A673 (cell line): ENCODE measurements at regions not wholly inside any gene's neighbourhood (a gene's known extent, or its start where the extent isn't known, plus 50 kb on each side); places are given as distances from the start of the nearest gene placed in this dataset.

Experiments used
- BruUV-seq: library from RNA; stranded (reverse); fragments of 400-500 nt; replicated peaks from 2 replicates; lab custom pipeline; 2021; lab: Mats Ljungman, UMichigan
- CTCF ChIA-PET: fragments of 300-600 bp; sonication (Branson Sonifier 250); formaldehyde crosslinking; loops from one replicate; lab custom pipeline; 2022; ENCODE audit warnings: antibody characterized with exemption; lab: Charles Lee
- POLR2A ChIA-PET: fragments of 300-600 bp; sonication (Branson Sonifier 250); formaldehyde crosslinking; loops from one replicate; lab custom pipeline; 2022; ENCODE audit warnings: antibody characterized with exemption; ENCODE audit not compliant: low non-redundant PET; lab: Charles Lee
- DNase-seq: peaks from one replicate; pipeline ENCODE4 v3.0.0-alpha.2; 2015; ENCODE audit warnings: low spot score
- H3K27ac ChIP-seq: fragments of 200-600 bp; sonication (generic); 2 replicates; pipeline ENCODE4 v1.5.1; 2016; ENCODE audit warnings: mixed run types, low read depth, mild to moderate bottlenecking, mixed read lengths, antibody characterized with exemption, low read length; ENCODE audit not compliant: poor library complexity, severe bottlenecking
- H3K27me3 ChIP-seq: fragments of 200-600 bp; sonication (generic); replicated peaks from 2 replicates; pipeline ENCODE4 v1.6.1; 2017; ENCODE audit warnings: mixed run types, low read depth, mild to moderate bottlenecking, mixed read lengths, antibody characterized with exemption, low read length; ENCODE audit not compliant: insufficient read depth, poor library complexity
- H3K36me3 ChIP-seq: fragments of 200-600 bp; sonication (generic); 2 replicates; pipeline ENCODE4 v1.6.1; 2016; ENCODE audit warnings: mixed run types, mild to moderate bottlenecking, mixed read lengths, antibody characterized with exemption, low read length; ENCODE audit not compliant: insufficient read depth, poor library complexity, severe bottlenecking
- H3K4me1 ChIP-seq: fragments of 200-600 bp; sonication (generic); 2 replicates; pipeline ENCODE4 v1.6.1; 2017; ENCODE audit warnings: mixed run types, mild to moderate bottlenecking, mixed read lengths, antibody characterized with exemption, low read length; ENCODE audit not compliant: insufficient read depth, poor library complexity, severe bottlenecking
- H3K4me3 ChIP-seq: fragments of 200-600 bp; sonication (generic); 2 replicates; pipeline ENCODE4 v1.5.1; 2016; ENCODE audit warnings: low read depth, mixed run types, mild to moderate bottlenecking, mixed read lengths, low read length; ENCODE audit not compliant: poor library complexity, severe bottlenecking
- H3K9me3 ChIP-seq: fragments of 200-600 bp; sonication (generic); 2 replicates; pipeline ENCODE4 v1.6.1; 2016; ENCODE audit warnings: mixed run types, low read depth, mild to moderate bottlenecking, mixed read lengths, antibody characterized with exemption, low read length; ENCODE audit not compliant: poor library complexity, severe bottlenecking
- EZH2 ChIP-seq: fragments of 200-600 bp; sonication (generic); IDR thresholded peaks from 2 replicates; pipeline ENCODE4 v1.6.1; 2017; ENCODE audit warnings: borderline replicate concordance, low read depth, mild to moderate bottlenecking, mixed read lengths, antibody characterized with exemption, low read length; ENCODE audit not compliant: poor library complexity, severe bottlenecking
- intact Hi-C: fragments of 100-400 bp; cut with micrococcal nuclease; formaldehyde crosslinking; loops from one replicate; pipeline ENCODE4 v1.10.0; 2022; ENCODE audit not compliant: unreplicated experiment

- H3K4me1 ChIP-seq, result no peaks in the 10 kb centered on the region
- no TSS peak for BruUV-seq
Measured at GRCh38 chrX:7198499-7198898, 50.5 kb upstream of the PUDP start.

More at GRCh38 chrX:7198499-7198898, 50.5 kb upstream of the PUDP start:
- H3K9me3 ChIP-seq, result no peaks in the 10 kb centered on the region
- H3K27ac ChIP-seq, result no peak overlapping the region
- CTCF ChIA-PET, result no interaction called here
- intact Hi-C loops, result no loop called here
- H3K27me3 ChIP-seq, result no peaks in the 10 kb centered on the region
- POLR2A ChIA-PET, result no interaction called here
- TF ChIP-seq EZH2, result no peak
- no peaks in the 10 kb centered on the region for H3K36me3 ChIP-seq
- no peak overlapping the region for H3K4me3 ChIP-seq
- DNase-seq, result no peak
